Neuron (in vitro differentiated cells): ENCODE measurements at regions not wholly inside any gene's neighbourhood (a gene's known extent, or its start where the extent isn't known, plus 50 kb on each side); places are given as distances from the start of the nearest gene placed in this dataset.
"Not testable (repeated sequence)": the region's sequence is repeated elsewhere in the genome, so short reads cannot be mapped to it uniquely, and the experiment has no call there.

Experiments
- H2AFZ ChIP-seq: one replicate; pipeline ENCODE4 v1.6.1; 2013; ENCODE audit warnings: low read depth, mild to moderate bottlenecking, inconsistent platforms, low read length, moderate library complexity
- H3K27me3 ChIP-seq: one replicate; pipeline ENCODE4 v1.6.1; 2013; ENCODE audit warnings: low read length; ENCODE audit not compliant: insufficient read depth
- H3K36me3 ChIP-seq: one replicate; pipeline ENCODE4 v1.6.1; 2013; ENCODE audit warnings: low read length; ENCODE audit not compliant: insufficient read depth
- H3K4me1 ChIP-seq: one replicate; pipeline ENCODE4 v1.6.1; 2013; ENCODE audit warnings: low read length; ENCODE audit not compliant: insufficient read depth
- H3K4me3 ChIP-seq: 2 replicates; pipeline ENCODE4 v1.5.1; 2013; ENCODE audit warnings: mild to moderate bottlenecking, low read length, moderate library complexity
- H3K9me3 ChIP-seq: one replicate; pipeline ENCODE4 v1.6.1; 2013; ENCODE audit warnings: low read length

DNA sequence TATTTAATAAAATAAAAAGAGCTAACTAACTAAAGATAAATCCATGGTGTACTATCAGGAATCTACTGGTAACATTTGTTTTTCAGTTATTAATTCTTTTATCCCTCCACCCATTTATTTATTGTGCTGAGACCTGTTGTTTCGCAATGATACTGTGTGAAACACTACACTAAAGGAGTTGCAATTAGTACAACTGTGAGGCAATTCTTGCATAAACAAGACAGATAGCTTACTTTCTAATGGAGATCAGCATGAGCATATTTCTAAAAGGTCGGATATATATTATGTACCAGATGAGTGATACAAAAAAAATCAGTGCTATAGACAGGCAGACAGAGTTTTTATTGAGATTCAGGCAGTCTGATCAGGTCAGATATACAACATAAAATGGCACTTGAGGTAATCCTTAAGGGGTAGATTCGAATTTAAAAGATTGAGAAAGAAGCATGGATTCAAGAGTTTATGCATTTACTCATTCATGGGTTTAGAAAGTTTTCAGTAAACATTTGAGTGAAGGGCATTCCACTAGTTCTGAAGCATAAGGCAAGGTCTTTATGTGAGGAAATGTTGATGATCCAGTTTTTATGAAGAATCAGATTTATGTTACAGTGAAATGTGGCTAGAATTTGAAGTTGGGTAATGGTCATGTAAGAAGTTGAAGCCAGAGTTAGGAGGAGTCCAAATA is 147.6 kb downstream of the POLR1F start:
- Histone ChIP-seq H3K4me3 (no peak overlapping the region), H2AFZ (no peak overlapping the region)

DNA sequence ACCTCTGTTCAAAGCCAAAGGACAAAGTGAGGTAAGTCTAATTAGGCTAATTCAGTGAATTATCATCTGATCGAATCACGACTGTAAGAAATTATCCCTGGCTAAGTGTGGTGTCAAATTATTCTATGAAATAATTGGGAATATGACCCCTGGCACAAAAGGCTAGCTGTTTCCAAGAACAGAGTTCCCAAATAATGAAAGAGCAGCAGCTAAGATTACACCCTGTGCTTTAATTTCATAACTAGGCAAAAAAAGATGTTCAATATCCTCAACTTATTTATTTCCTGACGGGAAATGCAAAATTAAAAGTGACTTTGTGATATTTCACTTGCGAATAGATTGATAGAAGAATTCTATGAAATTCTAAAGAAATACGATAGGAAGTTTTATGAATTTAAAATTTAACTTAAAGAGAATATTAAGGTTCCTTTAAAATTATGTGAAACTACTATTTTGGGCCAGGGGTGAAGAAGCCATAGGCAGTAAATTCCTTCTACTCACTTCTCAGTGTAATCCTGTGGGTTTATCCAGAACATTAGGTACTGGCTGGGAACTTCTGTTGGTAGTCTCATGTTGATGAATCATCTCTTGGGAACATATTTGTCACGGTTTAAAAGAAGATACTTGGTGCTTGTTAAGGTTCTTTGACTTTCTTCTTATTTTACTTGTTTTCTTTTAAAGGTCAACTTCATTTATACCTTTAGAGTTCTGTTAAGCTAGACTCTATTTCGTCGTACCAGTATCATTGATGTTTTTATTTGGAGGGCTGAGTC is 148.5 kb downstream of the POLR1F start:
- no peaks in the 10 kb centered on the region for H3K4me1 ChIP-seq
- H3K36me3 ChIP-seq = no peaks in the 10 kb centered on the region
- H3K27me3 ChIP-seq = no peaks in the 10 kb centered on the region
- H2AFZ ChIP-seq = no peak overlapping the region
- no peaks in the 10 kb centered on the region for H3K9me3 ChIP-seq
- H3K4me3 ChIP-seq = no peak overlapping the region

More for the DNA sequence above, 147.6 kb downstream of the POLR1F start:
- H3K9me3 ChIP-seq = no peaks in the 10 kb centered on the region
- H3K36me3 ChIP-seq = no peaks in the 10 kb centered on the region
- H3K4me1 ChIP-seq = no peaks in the 10 kb centered on the region
- H3K27me3 ChIP-seq = no peaks in the 10 kb centered on the region

DNA sequence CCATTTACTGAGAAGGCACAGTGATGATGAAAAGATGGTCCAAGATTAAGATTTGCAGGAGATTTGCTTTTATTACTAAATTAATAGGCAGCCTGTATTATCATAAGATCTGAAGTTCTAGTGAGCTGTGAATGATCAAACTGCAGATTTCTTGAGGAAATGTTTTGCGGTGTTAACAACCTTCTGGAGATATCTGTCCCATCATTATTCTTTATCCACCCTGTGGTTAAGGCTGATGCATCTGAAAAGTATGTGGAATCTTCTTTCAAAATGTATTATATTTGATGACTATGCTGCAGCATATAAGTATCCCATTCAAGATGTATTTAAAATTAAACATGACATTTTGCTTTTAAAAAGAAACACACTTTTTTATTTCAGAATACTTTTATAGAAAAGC is 150.3 kb downstream of the POLR1F start:
- Histone ChIP-seq H3K36me3 (no peaks in the 10 kb centered on the region), H3K4me1 (no peaks in the 10 kb centered on the region)

DNA sequence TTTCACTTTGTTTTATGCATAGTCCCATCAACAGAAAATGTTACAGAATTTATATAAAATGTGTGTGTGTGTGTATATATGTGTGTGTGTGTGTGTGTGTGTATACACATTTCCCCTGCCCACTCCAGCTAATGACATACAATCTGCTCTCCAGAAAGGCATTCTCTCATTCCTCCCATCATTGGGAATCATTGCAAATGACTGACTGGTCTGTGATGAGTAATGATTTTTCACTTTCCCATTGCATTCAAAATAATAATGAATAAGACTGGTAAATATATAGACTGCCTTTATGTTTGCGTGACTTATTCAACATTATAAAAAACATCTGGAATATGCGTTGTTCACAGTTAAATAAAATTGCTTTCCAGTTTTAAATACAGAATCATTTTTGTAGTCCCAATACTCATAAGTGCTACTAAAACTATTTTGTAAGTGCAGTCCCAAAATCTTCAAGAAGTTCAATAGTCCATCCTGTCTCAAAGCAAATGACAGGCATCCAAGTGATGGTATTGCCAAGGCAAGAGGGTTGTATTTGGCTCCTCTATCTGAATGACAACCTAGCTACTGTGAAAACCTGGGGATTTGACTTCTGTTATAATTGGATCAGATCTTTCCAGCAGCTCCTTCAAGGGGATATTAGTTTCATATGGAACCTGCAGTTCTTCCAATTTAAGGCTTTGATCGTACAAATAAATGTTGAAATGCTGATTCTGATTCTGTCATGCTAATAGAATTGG is 150.9 kb downstream of the POLR1F start:
- Histone ChIP-seq H2AFZ (no peak overlapping the region), H3K27me3 (no peaks in the 10 kb centered on the region), H3K4me3 (no peak overlapping the region), H3K36me3 (no peaks in the 10 kb centered on the region), H3K9me3 (no peaks in the 10 kb centered on the region), H3K4me1 (no peaks in the 10 kb centered on the region)

More for the DNA sequence above, 150.3 kb downstream of the POLR1F start:
- no peaks in the 10 kb centered on the region for H3K9me3 ChIP-seq
- no peaks in the 10 kb centered on the region for H3K27me3 ChIP-seq
- no peak overlapping the region for H2AFZ ChIP-seq
- no peak overlapping the region for H3K4me3 ChIP-seq

DNA sequence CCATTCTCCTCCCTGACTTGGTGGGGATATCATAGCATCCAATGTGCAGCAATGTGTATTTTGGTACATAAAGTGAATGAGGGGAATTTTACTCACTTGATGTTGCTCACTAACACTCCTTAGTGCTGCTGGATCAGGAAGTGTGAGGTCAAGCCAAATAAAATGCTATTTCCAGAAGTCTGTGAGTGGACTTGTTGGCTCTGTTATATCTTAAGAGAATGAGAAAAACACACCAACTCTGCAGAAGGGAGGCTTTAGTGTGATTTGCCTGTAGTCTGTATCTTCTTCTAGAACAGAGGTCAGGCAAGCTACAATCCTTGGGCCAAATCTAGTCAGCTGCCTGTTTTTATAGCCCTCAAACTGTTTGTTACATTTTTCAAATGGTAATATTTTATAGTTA is 154.3 kb downstream of the POLR1F start:
- no peak overlapping the region for H2AFZ ChIP-seq
- H3K36me3 ChIP-seq = no peaks in the 10 kb centered on the region
- H3K9me3 ChIP-seq = no peaks in the 10 kb centered on the region
- H3K4me3 ChIP-seq = no peak overlapping the region
- H3K4me1 ChIP-seq = no peaks in the 10 kb centered on the region
- no peaks in the 10 kb centered on the region for H3K27me3 ChIP-seq

DNA sequence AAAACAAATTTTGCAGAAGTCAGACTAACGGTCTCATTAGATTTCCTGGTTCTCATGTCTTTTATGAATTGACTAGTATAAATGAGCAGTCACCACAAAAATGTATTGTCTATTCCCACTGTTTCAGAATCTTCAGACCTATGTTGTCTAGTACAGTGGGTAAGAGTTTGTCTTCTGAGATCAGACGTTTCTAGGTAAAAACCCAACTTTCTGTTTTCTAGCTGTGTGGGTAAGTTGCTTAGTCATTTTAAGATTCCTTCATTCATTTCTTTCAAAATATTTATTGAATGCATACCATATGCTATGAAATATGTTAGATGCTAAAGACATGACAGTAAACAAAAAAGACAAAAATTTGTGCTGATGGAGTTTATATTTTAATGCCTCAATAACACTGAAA is 156.3 kb downstream of the POLR1F start:
- Histone ChIP-seq H2AFZ (no peak overlapping the region), H3K27me3 (no peaks in the 10 kb centered on the region), H3K4me3 (no peak overlapping the region), H3K36me3 (no peaks in the 10 kb centered on the region), H3K4me1 (no peaks in the 10 kb centered on the region), H3K9me3 (no peaks in the 10 kb centered on the region)

DNA sequence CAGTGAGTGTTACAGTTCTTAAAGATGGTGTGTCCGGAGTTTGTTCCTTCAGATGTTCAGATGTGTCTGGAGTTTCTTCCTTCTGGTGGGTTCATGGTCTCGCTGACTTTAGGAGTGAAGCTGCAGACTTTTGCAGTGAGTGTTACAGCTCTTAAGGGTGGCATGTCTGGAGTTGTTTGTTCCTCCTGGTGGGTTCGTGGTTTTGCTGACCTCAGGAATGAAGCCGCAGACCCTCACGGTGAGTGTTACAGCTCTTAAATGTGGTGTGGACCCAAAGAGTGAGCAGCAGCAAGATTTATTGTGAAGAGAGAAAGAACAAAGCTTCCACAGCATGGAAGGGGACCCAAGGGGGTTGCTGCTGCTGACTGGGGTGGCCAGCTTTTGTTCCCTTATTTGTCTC is 159.6 kb downstream of the POLR1F start:
- H3K9me3 ChIP-seq, H2AFZ ChIP-seq, H3K4me3 ChIP-seq, H3K36me3 ChIP-seq, H3K4me1 ChIP-seq, H3K27me3 ChIP-seq: not testable (repeated sequence)

DNA sequence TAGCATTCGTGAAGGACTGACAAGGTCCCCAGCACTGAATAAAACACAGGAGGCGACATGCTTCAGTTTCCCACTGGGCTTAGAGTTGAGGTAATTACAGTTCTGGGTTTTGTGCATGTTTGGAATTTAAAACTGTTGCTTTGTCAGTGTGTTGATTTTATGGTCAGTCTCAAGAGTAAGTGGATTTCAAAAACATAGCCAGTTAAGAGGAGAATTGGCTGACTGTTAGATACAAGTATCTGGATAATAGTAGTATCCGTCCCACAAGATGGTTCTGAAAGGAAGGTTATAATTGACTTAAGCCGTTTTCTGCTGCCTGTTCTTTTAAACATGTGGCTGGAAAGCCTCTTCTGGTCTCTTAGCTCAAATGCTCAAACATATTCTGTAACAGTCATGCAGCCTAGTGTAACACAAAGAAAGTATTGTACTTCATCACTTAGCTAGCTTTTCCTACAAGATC is 170.9 kb downstream of the POLR1F start:
- peaks cover 12% of the 10 kb centered on the region for H3K4me1 ChIP-seq
- H3K9me3 ChIP-seq = no peaks in the 10 kb centered on the region
- no peak overlapping the region for H3K4me3 ChIP-seq
- peak overlapping the region; percentile 23 for H2AFZ ChIP-seq
- no peaks in the 10 kb centered on the region for H3K36me3 ChIP-seq
- H3K27me3 ChIP-seq = no peaks in the 10 kb centered on the region

DNA sequence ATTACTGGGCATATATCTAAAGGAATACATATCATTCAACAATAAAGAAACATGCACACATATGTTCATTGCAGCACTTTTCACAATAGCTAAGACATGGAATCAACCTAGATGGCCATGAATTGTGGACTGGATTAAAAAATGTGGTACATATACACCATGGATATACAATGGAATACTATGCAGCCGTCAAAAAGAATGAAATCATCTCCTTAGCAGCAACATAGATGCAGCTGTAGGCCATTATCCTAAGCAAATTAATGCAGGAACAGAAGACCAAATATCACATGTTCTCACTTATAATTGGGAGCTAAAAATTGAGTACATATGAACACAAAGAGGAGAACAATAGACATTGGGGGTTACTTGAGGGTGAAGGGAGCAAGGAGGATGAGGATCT is 175.6 kb downstream of the POLR1F start:
- Histone ChIP-seq H3K27me3 (no peaks in the 10 kb centered on the region), H3K4me3 (no peak overlapping the region), H2AFZ (no peak overlapping the region), H3K9me3 (no peaks in the 10 kb centered on the region), H3K36me3 (no peaks in the 10 kb centered on the region), H3K4me1 (peaks cover 9% of the 10 kb centered on the region)

DNA sequence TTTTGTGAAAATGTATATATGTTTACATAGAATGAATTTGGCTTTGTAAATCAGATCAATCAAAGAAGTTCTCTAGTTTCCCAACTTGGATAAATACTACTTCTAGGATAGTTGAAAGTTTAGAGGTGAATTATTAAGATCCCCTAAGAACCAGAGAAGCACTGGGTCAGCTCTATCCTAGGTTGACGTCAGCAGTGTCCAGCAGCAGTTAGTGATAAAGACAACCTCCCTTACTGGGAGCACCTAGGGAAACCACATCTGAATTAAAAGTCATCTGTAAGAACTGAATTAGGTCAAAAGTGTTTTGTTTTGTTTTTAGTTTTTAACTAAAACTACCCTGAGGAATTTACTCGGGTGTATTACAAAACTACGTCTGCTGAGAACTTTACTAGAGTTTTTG is 178.0 kb downstream of the POLR1F start:
- no peaks in the 10 kb centered on the region for H3K4me1 ChIP-seq

DNA sequence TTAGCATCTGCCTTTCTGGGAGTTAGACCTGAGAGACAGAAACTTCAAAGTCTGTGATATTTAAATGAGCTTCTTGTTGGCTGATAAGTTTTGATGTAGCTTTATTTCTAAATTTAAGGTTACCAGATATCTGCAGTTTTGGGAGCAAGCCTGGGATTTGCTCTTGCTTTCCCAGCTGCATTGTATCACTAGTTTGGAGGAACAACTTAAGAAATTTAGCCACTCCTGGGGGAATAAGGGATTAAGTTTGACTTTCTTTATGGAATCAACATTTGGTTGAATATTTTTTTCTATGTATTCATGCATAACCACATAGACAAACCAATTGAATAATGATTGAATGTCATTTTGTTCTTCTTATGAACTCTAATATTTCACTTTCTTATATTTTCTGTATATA is 178.6 kb downstream of the POLR1F start:
- Histone ChIP-seq H3K9me3 (no peaks in the 10 kb centered on the region), H3K4me1 (no peaks in the 10 kb centered on the region), H3K4me3 (no peak overlapping the region), H2AFZ (no peak overlapping the region), H3K36me3 (no peaks in the 10 kb centered on the region), H3K27me3 (no peaks in the 10 kb centered on the region)

More for the DNA sequence above, 178.0 kb downstream of the POLR1F start:
- no peaks in the 10 kb centered on the region for H3K27me3 ChIP-seq
- no peak overlapping the region for H3K4me3 ChIP-seq
- no peaks in the 10 kb centered on the region for H3K9me3 ChIP-seq
- H2AFZ ChIP-seq = no peak overlapping the region
- H3K36me3 ChIP-seq = no peaks in the 10 kb centered on the region

DNA sequence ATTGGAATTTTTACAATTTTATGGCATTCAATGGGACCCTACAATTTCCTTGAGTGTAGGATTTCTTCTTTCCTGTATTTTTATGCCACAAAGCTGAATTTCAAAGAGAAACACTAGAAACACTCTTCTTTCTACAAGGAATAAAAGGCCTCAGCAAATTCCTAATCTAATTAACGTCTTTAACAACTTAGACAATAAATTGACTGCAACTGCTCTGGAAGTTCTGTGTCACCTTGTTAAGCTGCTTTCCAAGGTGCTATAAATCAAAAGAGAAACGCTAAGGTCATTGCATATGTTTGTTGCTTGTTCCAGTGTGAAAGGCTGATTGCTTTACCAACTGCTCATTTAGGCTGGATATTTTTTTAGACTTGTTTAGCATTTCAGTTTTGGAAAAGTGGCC is 182.2 kb downstream of the POLR1F start:
- H3K4me3 ChIP-seq = no peak overlapping the region
- H3K4me1 ChIP-seq = no peaks in the 10 kb centered on the region
- H3K9me3 ChIP-seq = no peaks in the 10 kb centered on the region
- no peak overlapping the region for H2AFZ ChIP-seq
- no peaks in the 10 kb centered on the region for H3K27me3 ChIP-seq
- no peaks in the 10 kb centered on the region for H3K36me3 ChIP-seq

DNA sequence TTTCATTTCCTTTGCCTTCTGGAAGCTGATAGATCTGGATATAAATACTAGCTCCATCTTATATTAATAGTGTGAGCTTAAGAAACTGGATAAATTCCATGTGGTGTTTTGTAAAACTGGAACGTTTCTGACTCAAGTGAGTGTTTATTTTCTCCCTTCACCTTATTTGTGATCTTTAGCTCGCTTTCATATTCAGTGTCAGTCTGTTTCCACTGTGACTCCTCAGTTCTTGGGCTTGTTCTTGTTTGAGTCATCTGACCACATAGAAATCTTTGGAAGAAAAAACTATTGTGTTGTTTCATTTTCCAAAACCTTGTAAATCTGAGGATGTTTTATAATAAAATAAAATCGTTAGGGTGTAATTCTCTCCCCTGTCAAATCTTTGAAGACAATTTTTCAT is 186.4 kb downstream of the POLR1F start:
- H3K36me3 ChIP-seq = no peaks in the 10 kb centered on the region
- no peaks in the 10 kb centered on the region for H3K9me3 ChIP-seq
- H3K4me3 ChIP-seq = no peak overlapping the region
- H3K27me3 ChIP-seq = no peaks in the 10 kb centered on the region
- no peak overlapping the region for H2AFZ ChIP-seq
- H3K4me1 ChIP-seq = no peaks in the 10 kb centered on the region
